H1 (cell line): ENCODE measurements at regions not wholly inside any gene's neighbourhood (a gene's known extent, or its start where the extent isn't known, plus 50 kb on each side); places are given as distances from the start of the nearest gene placed in this dataset.

Source experiments
- CTCF ChIA-PET: fragments of 300-600 bp; sonication (Branson Sonifier 250); formaldehyde crosslinking; loops from one replicate; lab custom pipeline; 2021; ENCODE audit not compliant: partially characterized antibody; lab: Charles Lee
- POLR2A ChIA-PET: fragments of 300-600 bp; sonication (Branson Sonifier 250); formaldehyde crosslinking; loops from one replicate; lab custom pipeline; 2021; ENCODE audit warnings: inconsistent platforms; ENCODE audit not compliant: partially characterized antibody; lab: Charles Lee
- DNase-seq, 2 experiments: peaks; one replicate each; pipeline versions ENCODE4 v3.0.0 to v3.0.0-alpha.2; 2010 to 2022; ENCODE audit warnings: low spot score in 2 of 2, low read depth in 1 of 2, mixed read lengths in 1 of 2
- FAIRE-seq: peaks from 2 replicates; lab custom pipeline; 2011; peaks lifted over from hg19 to GRCh38; lab: Jason Lieb, UNC
- H2AFZ ChIP-seq: 2 replicates; pipeline ENCODE4 v1.8.1; 2012; ENCODE audit warnings: low read length, inconsistent platforms
- H2AK5ac ChIP-seq: 2 replicates; pipeline ENCODE4 v1.6.1; 2013; ENCODE audit warnings: low read depth, low read length
- H2BK120ac ChIP-seq: replicated peaks from 2 replicates; pipeline ENCODE3; 2013; ENCODE audit warnings: low read depth, low read length, inconsistent platforms
- H2BK12ac ChIP-seq: 2 replicates; pipeline ENCODE4 v1.6.1; 2013; ENCODE audit warnings: low read depth, low read length
- H2BK15ac ChIP-seq: 2 replicates; pipeline ENCODE4 v1.6.1; 2013; ENCODE audit warnings: low read length
- H2BK20ac ChIP-seq: 2 replicates; pipeline ENCODE4 v1.6.1; 2013; ENCODE audit warnings: low read length
- H2BK5ac ChIP-seq: 2 replicates; pipeline ENCODE4 v1.6.1; 2013; ENCODE audit warnings: low read depth, low read length
- H3K14ac ChIP-seq: 2 replicates; pipeline ENCODE4 v1.6.1; 2013; ENCODE audit warnings: inconsistent platforms; ENCODE audit not compliant: insufficient read length
- H3K18ac ChIP-seq: 2 replicates; pipeline ENCODE4 v1.6.1; 2013; ENCODE audit warnings: low read length; ENCODE audit errors: extremely low read depth
- H3K23ac ChIP-seq: 2 replicates; pipeline ENCODE4 v1.6.1; 2013; ENCODE audit warnings: inconsistent platforms; ENCODE audit not compliant: insufficient read length
- H3K23me2 ChIP-seq: 2 replicates; pipeline ENCODE4 v1.6.1; 2013; ENCODE audit warnings: low read depth, low read length
- H3K27ac ChIP-seq: 2 replicates; pipeline ENCODE4 v1.6.1; 2011; ENCODE audit warnings: low read depth, low read length, inconsistent platforms
- H3K27me3 ChIP-seq, 4 experiments: replicated peaks in 1 of 4; 1 replicate in 1 of 4; 2 replicates in 3 of 4; pipeline versions ENCODE4 v1.6.1 to v1.8.1; 2011 to 2013; ENCODE audit warnings: low read length in 3 of 4, mild to moderate bottlenecking in 3 of 4, inconsistent platforms in 2 of 4, mixed read lengths in 2 of 4, moderate library complexity in 1 of 4; ENCODE audit not compliant: control insufficient read depth in 3 of 4, insufficient read depth in 3 of 4; ENCODE audit errors: extremely low read depth in 1 of 4
- H3K36me3 ChIP-seq, 4 experiments: 2 replicates each; pipeline versions ENCODE4 v1.6.1 to v1.8.1; 2011 to 2013; ENCODE audit warnings: mild to moderate bottlenecking in 4 of 4, low read length in 3 of 4, moderate library complexity in 2 of 4, control low read depth in 1 of 4, inconsistent platforms in 1 of 4; ENCODE audit not compliant: insufficient read depth in 4 of 4, control insufficient read depth in 2 of 4
- H3K4ac ChIP-seq: replicated peaks from 2 replicates; pipeline ENCODE3; 2013; ENCODE audit warnings: low read length, low read depth, mixed read lengths, inconsistent platforms; ENCODE audit not compliant: insufficient read length
- H3K4me1 ChIP-seq, 4 experiments: replicated peaks in 1 of 4; 1 replicate in 1 of 4; 2 replicates in 3 of 4; pipeline versions ENCODE4 v1.6.1 to v1.8.1; 2011 to 2013; ENCODE audit warnings: low read length in 3 of 4, inconsistent platforms in 2 of 4, mixed read lengths in 1 of 4; ENCODE audit not compliant: insufficient read depth in 4 of 4, control insufficient read depth in 3 of 4
- H3K4me2 ChIP-seq, 2 experiments: 2 replicates each; pipeline versions ENCODE4 v1.6.1 to v1.8.1; 2011 to 2013; ENCODE audit warnings: low read depth in 2 of 2, low read length in 2 of 2, control low read depth in 1 of 2, inconsistent platforms in 1 of 2, mild to moderate bottlenecking in 1 of 2; ENCODE audit not compliant: insufficient read depth in 1 of 2
- H3K4me3 ChIP-seq, 4 experiments: fragments of 200-600, 300-600 bp in 1 of 4; sonication (generic), shearing (Covaris generic), sonication (Bioruptor Twin) in 1 of 4; 2 replicates each; pipeline versions ENCODE4 v1.5.1 to v1.8.1; 2011 to 2016; ENCODE audit warnings: low read length in 4 of 4, low read depth in 3 of 4, control low read depth in 2 of 4, inconsistent platforms in 2 of 4, mild to moderate bottlenecking in 2 of 4, mixed read lengths in 1 of 4, moderate library complexity in 1 of 4; ENCODE audit not compliant: insufficient read depth in 2 of 4; ENCODE audit errors: extremely low read depth in 1 of 4
- H3K56ac ChIP-seq: replicated peaks from 2 replicates; pipeline ENCODE3; 2013; ENCODE audit warnings: low read depth, mild to moderate bottlenecking, mixed read lengths, low read length, inconsistent platforms; ENCODE audit not compliant: insufficient read length
- H3K79me1 ChIP-seq: 2 replicates; pipeline ENCODE4 v1.6.1; 2013; ENCODE audit warnings: low read depth, low read length, control low read depth
- H3K79me2 ChIP-seq, 2 experiments: 2 replicates each; pipeline versions ENCODE4 v1.6.1 to v1.8.1; 2012 to 2013; ENCODE audit warnings: low read length in 2 of 2, mild to moderate bottlenecking in 2 of 2, inconsistent platforms in 1 of 2; ENCODE audit not compliant: insufficient read depth in 2 of 2, control insufficient read depth in 1 of 2
- H3K9ac ChIP-seq, 4 experiments: replicated peaks in 1 of 4; 1 replicate in 1 of 4; 2 replicates in 3 of 4; pipeline versions ENCODE4 v1.6.1 to v1.8.1; 2011 to 2013; ENCODE audit warnings: low read depth in 3 of 4, low read length in 3 of 4, control low read depth in 2 of 4, mild to moderate bottlenecking in 2 of 4, moderate library complexity in 2 of 4, inconsistent platforms in 1 of 4; ENCODE audit errors: extremely low read depth in 1 of 4
- H3K9me3 ChIP-seq, 2 experiments: 2 replicates each; pipeline versions ENCODE4 v1.6.1 to v1.8.1; 2012 to 2013; ENCODE audit warnings: mild to moderate bottlenecking in 2 of 2, moderate library complexity in 2 of 2, control low read depth in 1 of 2, inconsistent platforms in 1 of 2, low read depth in 1 of 2, low read length in 1 of 2, mixed read lengths in 1 of 2; ENCODE audit not compliant: insufficient read depth in 2 of 2
- H4K20me1 ChIP-seq, 2 experiments: replicated peaks in 1 of 2; 2 replicates each; pipeline versions ENCODE3 to v1.8.1; 2011 to 2013; ENCODE audit warnings: inconsistent platforms in 2 of 2, low read length in 2 of 2, mild to moderate bottlenecking in 1 of 2; ENCODE audit not compliant: insufficient read depth in 2 of 2, control insufficient read depth in 1 of 2
- H4K5ac ChIP-seq: 2 replicates; pipeline ENCODE4 v1.6.1; 2013; ENCODE audit warnings: low read length, low read depth, mixed read lengths, inconsistent platforms; ENCODE audit not compliant: insufficient read length
- H4K8ac ChIP-seq: 2 replicates; pipeline ENCODE4 v1.8.0; 2013; ENCODE audit warnings: mild to moderate bottlenecking, moderate library complexity, low read length, inconsistent platforms; ENCODE audit not compliant: insufficient read depth; ENCODE audit errors: extremely low read depth
- H4K91ac ChIP-seq: replicated peaks from 2 replicates; pipeline ENCODE3; 2013; ENCODE audit warnings: low read length, mixed read lengths, inconsistent platforms; ENCODE audit not compliant: insufficient read length
- CBX5 ChIP-seq: fragments of 300-800, 300-1000 bp; sonication (generic); IDR thresholded peaks from 2 replicates; pipeline ENCODE4 v1.7.1; 2016; ENCODE audit warnings: antibody characterized with exemption, low read length, low read depth
- CHD1 ChIP-seq: IDR thresholded peaks from 2 replicates; pipeline ENCODE4 v1.6.1; 2012; ENCODE audit warnings: low read depth, low read length, improper control_type of control experiment
- JUND ChIP-seq: IDR thresholded peaks from 2 replicates; pipeline ENCODE4 v1.6.1; 2011; ENCODE audit warnings: mild to moderate bottlenecking, improper control_type of control experiment, low read length
- SRF ChIP-seq: IDR thresholded peaks from 2 replicates; pipeline ENCODE4 v1.6.1; 2011; ENCODE audit warnings: mild to moderate bottlenecking, low read depth, low read length, moderate library complexity
- WGBS, 2 experiments: shearing (Covaris generic) in 1 of 2; methylation state at CpG; one replicate each; pipeline versions ENCODE4 v1.1.6 to v1.1.7; 2013 to 2015; ENCODE audit warnings: low lambda C conversion rate in 2 of 2, mixed read lengths in 2 of 2, inconsistent platforms in 1 of 2, low coverage in 1 of 2, missing lambda C conversion rate in 1 of 2; ENCODE audit not compliant: insufficient replicate concordance in 2 of 2, insufficient coverage in 1 of 2, insufficient read length in 1 of 2; ENCODE audit errors: extremely low coverage in 1 of 2, missing lambda C conversion rate in 1 of 2; 5-methylcytosine and 5-hydroxymethylcytosine counted together
- TF ChIP-seq, protein P1 (sequence below): IDR thresholded peaks from 2 replicates; pipeline ENCODE4 v1.6.1; 2012; ENCODE audit warnings: inconsistent platforms

GRCh38 chr6:146916435-146917025 is 287.7 kb upstream of the STXBP5 start:
- H3K9me3 ChIP-seq = no peaks in the 10 kb centered on the region
- TF ChIP-seq CHD1 (no peak), CBX5 (no peak), SRF (no peak), JUND (no peak)
- TF ChIP-seq, protein P1, sequence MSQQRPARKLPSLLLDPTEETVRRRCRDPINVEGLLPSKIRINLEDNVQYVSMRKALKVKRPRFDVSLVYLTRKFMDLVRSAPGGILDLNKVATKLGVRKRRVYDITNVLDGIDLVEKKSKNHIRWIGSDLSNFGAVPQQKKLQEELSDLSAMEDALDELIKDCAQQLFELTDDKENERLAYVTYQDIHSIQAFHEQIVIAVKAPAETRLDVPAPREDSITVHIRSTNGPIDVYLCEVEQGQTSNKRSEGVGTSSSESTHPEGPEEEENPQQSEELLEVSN = no peak
- TF ChIP-seq, all 59 proteins: peak for 0
- Histone ChIP-seq H3K14ac (no peak overlapping the region), H2BK20ac (no peak overlapping the region), H4K5ac (no peak overlapping the region), H3K27me3 (no peaks in the 10 kb centered on the region; a peak in 1 of 7 replicates), H3K23ac (no peak overlapping the region), H4K8ac (no peak overlapping the region), H2AK5ac (no peak overlapping the region), H3K4me2 (no peak overlapping the region), H3K4me3 (no peak overlapping the region), H3K79me2 (no peaks in the 10 kb centered on the region), H3K56ac (no peak overlapping the region), H3K23me2 (no peaks in the 10 kb centered on the region), H3K36me3 (no peaks in the 10 kb centered on the region), H4K91ac (no peak overlapping the region), H3K4me1 (peaks cover 4 to 11% (median 6%) of the 10 kb centered on the region in 4 experiments; a peak in 5 of 7 replicates), H2BK120ac (no peak overlapping the region), H3K9ac (no peak overlapping the region), H2BK12ac (no peak overlapping the region), H3K18ac (no peak overlapping the region), H3K27ac (no peak overlapping the region), H2AFZ (no peak overlapping the region), H3K79me1 (no peaks in the 10 kb centered on the region), H2BK15ac (no peak overlapping the region), H3K4ac (no peak overlapping the region), H2BK5ac (no peak overlapping the region), H4K20me1 (no peaks in the 10 kb centered on the region)
- FAIRE-seq (no peak), DNase-seq (no peak)
- ChIA-PET CTCF (no interaction called here), POLR2A (no interaction called here)
- WGBS, 2 experiments = 92 to 100% methylated on average over 1 to 3 of the region's 3 CpGs
